ENCODE measurements at regions not wholly inside any gene's neighbourhood (a gene's known extent, or its start where the extent isn't known, plus 50 kb on each side); places are given as distances from the start of the nearest gene placed in this dataset.

- TF ChIP-seq SIN3A (IDR thresholded peaks at IDR 0.05; ENCODE audit: borderline replicate concordance, insufficient read depth, low read length) (no peak), POLR2AphosphoS5 (IDR thresholded peaks at IDR 0.05; ENCODE audit: low read depth, low read length) (no peak)
Measured at GRCh38 chr2:122156176-122156890, 400.9 kb downstream of the TSN start.

All from PFSK-1 (cell line).